Retinal pigment epithelial cell (primary cell): ENCODE measurements at regions not wholly inside any gene's neighbourhood (a gene's known extent, or its start where the extent isn't known, plus 50 kb on each side); places are given as distances from the start of the nearest gene placed in this dataset.

Source experiments
- DNase-seq: peaks from one replicate; pipeline ENCODE4 v3.0.0-alpha.2; 2010; ENCODE audit warnings: low read depth
- H3K4me3 ChIP-seq: 2 replicates; pipeline ENCODE4 v1.5.1; 2011; ENCODE audit warnings: mild to moderate bottlenecking, low read length, control low read depth, moderate library complexity
- CTCF ChIP-seq: conservative IDR thresholded peaks from 2 replicates; pipeline ENCODE4 v1.5.1; 2011; ENCODE audit warnings: low read depth, low read length, control low read depth, inconsistent platforms

GRCh38 chr7:98500764-98501163 is 99.9 kb upstream of the BAIAP2L1 start:
- DNase-seq, result no peak
- no peak for TF ChIP-seq CTCF
- H3K4me3 ChIP-seq, result no peak overlapping the region

- no peak for TF ChIP-seq CTCF
- DNase-seq, result no peak
- H3K4me3 ChIP-seq, result no peak overlapping the region
Observed at GRCh38 chr7:98496618-98497017, 95.7 kb upstream of the BAIAP2L1 start.

- no peak for DNase-seq
- no peak for TF ChIP-seq CTCF
- no peak overlapping the region for H3K4me3 ChIP-seq
Observed at GRCh38 chr7:98495200-98495955, 94.5 kb upstream of the BAIAP2L1 start.

- no peak overlapping the region for H3K4me3 ChIP-seq
Observed at GRCh38 chr7:98493030-98493778, 92.3 kb upstream of the BAIAP2L1 start.

GRCh38 chr7:98488167-98488566 is 87.3 kb upstream of the BAIAP2L1 start:
- no peak overlapping the region for H3K4me3 ChIP-seq
- no peak for TF ChIP-seq CTCF
- no peak for DNase-seq

More at GRCh38 chr7:98493030-98493778, 92.3 kb upstream of the BAIAP2L1 start:
- TF ChIP-seq CTCF, result no peak
- no peak for DNase-seq

GRCh38 chr7:98483964-98484545 is 83.2 kb upstream of the BAIAP2L1 start:
- no peak for DNase-seq
- no peak overlapping the region for H3K4me3 ChIP-seq
- TF ChIP-seq CTCF, result no peak
